Stimulated activated CD8-positive, alpha-beta memory T cell treated with anti-CD3 and anti-CD28 coated beads, Interleukin-4, amount 100 ng/mL, for 48 hours (primary cell): ENCODE measurements at regions not wholly inside any gene's neighbourhood (a gene's known extent, or its start where the extent isn't known, plus 50 kb on each side); places are given as distances from the start of the nearest gene placed in this dataset.

Experiments used
- DNase-seq: peaks from one replicate; pipeline ENCODE4 v3.0.0-alpha.2; 2020

GRCh38 chr18:2471523-2471922 lies 99.8 kb downstream of the METTL4 start:
- DNase-seq, result no peak

- DNase-seq, result no peak
Measured at GRCh38 chr18:2478662-2479061, 92.6 kb downstream of the METTL4 start.

GRCh38 chr18:2480536-2480935 lies 90.8 kb downstream of the METTL4 start:
- no peak for DNase-seq

- no peak for DNase-seq
Measured at GRCh38 chr18:2482706-2483475, 88.4 kb downstream of the METTL4 start.

- no peak for DNase-seq
Measured at GRCh38 chr18:2485983-2486382, 85.3 kb downstream of the METTL4 start.

GRCh38 chr18:2486426-2486825 lies 84.9 kb downstream of the METTL4 start:
- no peak for DNase-seq
